DMS53 (cell line): ENCODE measurements at regions not wholly inside any gene's neighbourhood (a gene's known extent, or its start where the extent isn't known, plus 50 kb on each side); places are given as distances from the start of the nearest gene placed in this dataset.
"Not testable (repeated sequence)": the region's sequence is repeated elsewhere in the genome, so short reads cannot be mapped to it uniquely, and the experiment has no call there.

Source experiments
- DNase-seq: peaks from one replicate; lab custom pipeline; 2025; lab: John Stamatoyannopoulos, UW

- DNase-seq: no peak
These were observed 729.5 kb upstream of the LCORL start for GRCh38 chr4:18751083-18751482.

- no peak for DNase-seq
These were observed 727.8 kb upstream of the LCORL start for GRCh38 chr4:18749391-18749790.

GRCh38 chr4:18736551-18736950, 715.0 kb upstream of the LCORL start:
- no peak for DNase-seq

- no peak for DNase-seq
These were observed 714.2 kb upstream of the LCORL start for GRCh38 chr4:18735740-18736268.

GRCh38 chr4:18734405-18734804, 712.9 kb upstream of the LCORL start:
- no peak for DNase-seq

GRCh38 chr4:18733961-18734360, 712.4 kb upstream of the LCORL start:
- DNase-seq: no peak

GRCh38 chr4:18722748-18723191, 701.2 kb upstream of the LCORL start:
- DNase-seq: no peak

- no peak for DNase-seq
These were observed 676.7 kb upstream of the LCORL start for GRCh38 chr4:18698119-18698883.

- peak; percentile 10 for DNase-seq
These were observed 674.4 kb upstream of the LCORL start for GRCh38 chr4:18695733-18696527.

GRCh38 chr4:18691431-18692200, 670.1 kb upstream of the LCORL start:
- peak; percentile 73 for DNase-seq

GRCh38 chr4:18690291-18690955, 668.9 kb upstream of the LCORL start:
- DNase-seq: no peak

- peak; percentile 79 for DNase-seq
These were observed 668.0 kb upstream of the LCORL start for GRCh38 chr4:18689308-18690115.

GRCh38 chr4:18688351-18688750, 666.8 kb upstream of the LCORL start:
- DNase-seq: not testable (repeated sequence)

GRCh38 chr4:18686338-18687037, 664.9 kb upstream of the LCORL start:
- DNase-seq: no peak

- peak; percentile 34 for DNase-seq
These were observed 663.4 kb upstream of the LCORL start for GRCh38 chr4:18684932-18685331.

- DNase-seq: no peak
These were observed 655.0 kb upstream of the LCORL start for GRCh38 chr4:18676526-18676915.

GRCh38 chr4:18675586-18676525, 654.3 kb upstream of the LCORL start:
- DNase-seq: no peak

- no peak for DNase-seq
These were observed 648.5 kb upstream of the LCORL start for GRCh38 chr4:18670034-18670433.

- DNase-seq: no peak
These were observed 647.8 kb upstream of the LCORL start for GRCh38 chr4:18669390-18669789.
